ENCODE measurements at regions not wholly inside any gene's neighbourhood (a gene's known extent, or its start where the extent isn't known, plus 50 kb on each side); places are given as distances from the start of the nearest gene placed in this dataset.

- intact Hi-C loops (cut with micrococcal nuclease): no loop called here
- Histone ChIP-seq H3K9me3 (ENCODE audit: control insufficient read depth in 1 of 2, insufficient read depth in 1 of 2, low read depth in 1 of 2, low read length in 2 of 2) (no peaks in the 10 kb centered on the region), H3K36me3 (ENCODE audit: control insufficient read depth in 1 of 2, insufficient read depth in 2 of 2, low read length in 2 of 2) (no peaks in the 10 kb centered on the region), H2AFZ (ENCODE audit: low read depth, low read length, poor library complexity, severe bottlenecking) (no peak overlapping the region), H3K9me2 (ENCODE audit: insufficient read depth) (no peaks in the 10 kb centered on the region), H3K9ac (ENCODE audit: low read length) (no peak overlapping the region), H3K27ac (ENCODE audit: low read depth, low read length) (no peak overlapping the region), H3K4me3 (replicated peaks in 1 of 2; ENCODE audit: low read depth in 1 of 2, low read length in 2 of 2) (no peak overlapping the region), H3K27me3 (ENCODE audit: insufficient read depth, low read length) (no peaks in the 10 kb centered on the region), H3K4me2 (ENCODE audit: low read length) (no peak overlapping the region), H3K79me2 (ENCODE audit: insufficient read depth, low read length) (no peaks in the 10 kb centered on the region), H4K20me1 (ENCODE audit: insufficient read depth) (no peaks in the 10 kb centered on the region), H3K4me1 (ENCODE audit: control insufficient read depth in 1 of 2, insufficient read depth in 2 of 2, low read length in 2 of 2) (no peaks in the 10 kb centered on the region)
- ChIA-PET CTCF (no interaction called here), POLR2A (no interaction called here), RAD21 (ENCODE audit: low non-redundant PET in 1 of 2, low total read pairs in 2 of 2, uncharacterized antibody in 2 of 2, unreplicated experiment in 2 of 2) (no interaction called here)
- TF ChIP-seq, protein P1, sequence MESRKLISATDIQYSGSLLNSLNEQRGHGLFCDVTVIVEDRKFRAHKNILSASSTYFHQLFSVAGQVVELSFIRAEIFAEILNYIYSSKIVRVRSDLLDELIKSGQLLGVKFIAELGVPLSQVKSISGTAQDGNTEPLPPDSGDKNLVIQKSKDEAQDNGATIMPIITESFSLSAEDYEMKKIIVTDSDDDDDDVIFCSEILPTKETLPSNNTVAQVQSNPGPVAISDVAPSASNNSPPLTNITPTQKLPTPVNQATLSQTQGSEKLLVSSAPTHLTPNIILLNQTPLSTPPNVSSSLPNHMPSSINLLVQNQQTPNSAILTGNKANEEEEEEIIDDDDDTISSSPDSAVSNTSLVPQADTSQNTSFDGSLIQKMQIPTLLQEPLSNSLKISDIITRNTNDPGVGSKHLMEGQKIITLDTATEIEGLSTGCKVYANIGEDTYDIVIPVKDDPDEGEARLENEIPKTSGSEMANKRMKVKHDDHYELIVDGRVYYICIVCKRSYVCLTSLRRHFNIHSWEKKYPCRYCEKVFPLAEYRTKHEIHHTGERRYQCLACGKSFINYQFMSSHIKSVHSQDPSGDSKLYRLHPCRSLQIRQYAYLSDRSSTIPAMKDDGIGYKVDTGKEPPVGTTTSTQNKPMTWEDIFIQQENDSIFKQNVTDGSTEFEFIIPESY (IDR thresholded peaks at IDR 0.05; ENCODE audit: extremely low read depth, insufficient replicate concordance, low read length): no peak
- no peak for TF ChIP-seq SIN3A (IDR thresholded peaks at IDR 0.05; ENCODE audit: low read depth)
- TF ChIP-seq EZH2 (IDR thresholded peaks at IDR 0.05): no peak
- ATAC-seq: no peak
- DNase-seq (ENCODE audit: low read depth, low spot score): no peak
- no TSS peak for BruUV-seq (replicated peaks)
Measured at GRCh38 chr10:78907551-78908211, 161.1 kb upstream of the ZMIZ1 start.

GRCh38 chr10:78909221-78909620 lies 159.5 kb upstream of the ZMIZ1 start:
- POLR2A ChIA-PET: no interaction called here
- BruUV-seq (replicated peaks): no TSS peak

More at GRCh38 chr10:78909221-78909620, 159.5 kb upstream of the ZMIZ1 start:
- H3K27ac ChIP-seq (ENCODE audit: low read depth, low read length): no peak overlapping the region
- no peaks in the 10 kb centered on the region for H3K4me1 ChIP-seq (ENCODE audit: control insufficient read depth in 1 of 2, insufficient read depth in 2 of 2, low read length in 2 of 2)
- H3K4me3 ChIP-seq (replicated peaks in 1 of 2; ENCODE audit: low read depth in 1 of 2, low read length in 2 of 2): no peak overlapping the region
- TF ChIP-seq ZFX (IDR thresholded peaks at IDR 0.05) (no peak), RAD21 (IDR thresholded peaks at IDR 0.05; ENCODE audit: low read depth) (no peak), SIN3A (IDR thresholded peaks at IDR 0.05; ENCODE audit: low read depth) (no peak), JUND (IDR thresholded peaks at IDR 0.05) (no peak), CBX3 (IDR thresholded peaks at IDR 0.05; ENCODE audit: low read depth) (no peak), EZH2phosphoT487 (IDR thresholded peaks at IDR 0.05; ENCODE audit: borderline replicate concordance) (no peak), FOSL1 (IDR thresholded peaks at IDR 0.05; ENCODE audit: low read depth) (no peak), POLR2AphosphoS5 (IDR thresholded peaks at IDR 0.05; ENCODE audit: low read depth, low read length) (no peak), SRF (IDR thresholded peaks at IDR 0.05; ENCODE audit: low read depth) (no peak), SP1 (IDR thresholded peaks at IDR 0.05; ENCODE audit: low read depth) (no peak), ZNF274 (IDR thresholded peaks at IDR 0.05; ENCODE audit: low read depth, low read length) (no peak), ELF1 (IDR thresholded peaks at IDR 0.05; ENCODE audit: borderline replicate concordance, low read depth) (no peak), CEBPB (IDR thresholded peaks at IDR 0.05; ENCODE audit: low read depth) (no peak), EZH2 (IDR thresholded peaks at IDR 0.05) (no peak), EGR1 (IDR thresholded peaks at IDR 0.05; ENCODE audit: low read depth) (no peak)
- TF ChIP-seq, protein P2, sequence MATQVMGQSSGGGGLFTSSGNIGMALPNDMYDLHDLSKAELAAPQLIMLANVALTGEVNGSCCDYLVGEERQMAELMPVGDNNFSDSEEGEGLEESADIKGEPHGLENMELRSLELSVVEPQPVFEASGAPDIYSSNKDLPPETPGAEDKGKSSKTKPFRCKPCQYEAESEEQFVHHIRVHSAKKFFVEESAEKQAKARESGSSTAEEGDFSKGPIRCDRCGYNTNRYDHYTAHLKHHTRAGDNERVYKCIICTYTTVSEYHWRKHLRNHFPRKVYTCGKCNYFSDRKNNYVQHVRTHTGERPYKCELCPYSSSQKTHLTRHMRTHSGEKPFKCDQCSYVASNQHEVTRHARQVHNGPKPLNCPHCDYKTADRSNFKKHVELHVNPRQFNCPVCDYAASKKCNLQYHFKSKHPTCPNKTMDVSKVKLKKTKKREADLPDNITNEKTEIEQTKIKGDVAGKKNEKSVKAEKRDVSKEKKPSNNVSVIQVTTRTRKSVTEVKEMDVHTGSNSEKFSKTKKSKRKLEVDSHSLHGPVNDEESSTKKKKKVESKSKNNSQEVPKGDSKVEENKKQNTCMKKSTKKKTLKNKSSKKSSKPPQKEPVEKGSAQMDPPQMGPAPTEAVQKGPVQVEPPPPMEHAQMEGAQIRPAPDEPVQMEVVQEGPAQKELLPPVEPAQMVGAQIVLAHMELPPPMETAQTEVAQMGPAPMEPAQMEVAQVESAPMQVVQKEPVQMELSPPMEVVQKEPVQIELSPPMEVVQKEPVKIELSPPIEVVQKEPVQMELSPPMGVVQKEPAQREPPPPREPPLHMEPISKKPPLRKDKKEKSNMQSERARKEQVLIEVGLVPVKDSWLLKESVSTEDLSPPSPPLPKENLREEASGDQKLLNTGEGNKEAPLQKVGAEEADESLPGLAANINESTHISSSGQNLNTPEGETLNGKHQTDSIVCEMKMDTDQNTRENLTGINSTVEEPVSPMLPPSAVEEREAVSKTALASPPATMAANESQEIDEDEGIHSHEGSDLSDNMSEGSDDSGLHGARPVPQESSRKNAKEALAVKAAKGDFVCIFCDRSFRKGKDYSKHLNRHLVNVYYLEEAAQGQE (IDR thresholded peaks at IDR 0.05; ENCODE audit: low read depth): no peak
- TF ChIP-seq, protein P3, sequence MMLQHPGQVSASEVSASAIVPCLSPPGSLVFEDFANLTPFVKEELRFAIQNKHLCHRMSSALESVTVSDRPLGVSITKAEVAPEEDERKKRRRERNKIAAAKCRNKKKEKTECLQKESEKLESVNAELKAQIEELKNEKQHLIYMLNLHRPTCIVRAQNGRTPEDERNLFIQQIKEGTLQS (IDR thresholded peaks at IDR 0.05): no peak
- H2AFZ ChIP-seq (ENCODE audit: low read depth, low read length, poor library complexity, severe bottlenecking): no peak overlapping the region
- no peak overlapping the region for H3K9ac ChIP-seq (ENCODE audit: low read length)
- no peaks in the 10 kb centered on the region for H3K9me3 ChIP-seq (ENCODE audit: control insufficient read depth in 1 of 2, insufficient read depth in 1 of 2, low read depth in 1 of 2, low read length in 2 of 2)
- no peaks in the 10 kb centered on the region for H3K36me3 ChIP-seq (ENCODE audit: control insufficient read depth in 1 of 2, insufficient read depth in 2 of 2, low read length in 2 of 2)
- H4K20me1 ChIP-seq (ENCODE audit: insufficient read depth): no peaks in the 10 kb centered on the region
- intact Hi-C loops (cut with micrococcal nuclease): no loop called here
- no peak overlapping the region for H3K4me2 ChIP-seq (ENCODE audit: low read length)
- no peaks in the 10 kb centered on the region for H3K9me2 ChIP-seq (ENCODE audit: insufficient read depth)
- RAD21 ChIA-PET (ENCODE audit: low non-redundant PET in 1 of 2, low total read pairs in 2 of 2, uncharacterized antibody in 2 of 2, unreplicated experiment in 2 of 2): no interaction called here
- ATAC-seq (no peak), DNase-seq (ENCODE audit: low read depth, low spot score) (no peak)
- no peaks in the 10 kb centered on the region for H3K79me2 ChIP-seq (ENCODE audit: insufficient read depth, low read length)
- CTCF ChIA-PET: no interaction called here
- H3K27me3 ChIP-seq (ENCODE audit: insufficient read depth, low read length): no peaks in the 10 kb centered on the region

All from HCT116 (cell line).